Esophagus muscularis mucosa (tissue), 4 donors: ENCODE measurements at regions not wholly inside any gene's neighbourhood (a gene's known extent, or its start where the extent isn't known, plus 50 kb on each side); places are given as distances from the start of the nearest gene placed in this dataset.

Experiments used
- CTCF ChIP-seq, 3 experiments: fragments of 200-600 bp in 2 of 3; fragments of 450-650 bp in 1 of 3; sonication (generic) in 2 of 3; IDR thresholded peaks; one replicate each; pipeline ENCODE4 v1.5.1; 2017 to 2019; ENCODE audit warnings: antibody characterized with exemption in 3 of 3, mild to moderate bottlenecking in 2 of 3, moderate library complexity in 1 of 3
- EP300 ChIP-seq: sonication (generic); formaldehyde crosslinking; IDR thresholded peaks from one replicate; pipeline ENCODE4 v1.6.1; 2017; ENCODE audit warnings: antibody characterized with exemption
- POLR2A ChIP-seq: fragments of 450-650 bp; IDR thresholded peaks from one replicate; pipeline ENCODE4 v1.6.1; 2017; ENCODE audit warnings: antibody characterized with exemption, moderate library complexity, mild to moderate bottlenecking, low read depth

GRCh38 chr12:46661110-46661845 lies 164.5 kb downstream of the SLC38A4 start:
- peak; percentile 76 to 88 (median 77) for TF ChIP-seq CTCF (IDR thresholded peaks at IDR 0.05)
- TF ChIP-seq POLR2A: no peak
- no peak for TF ChIP-seq EP300
